Endothelial cell of umbilical vein (primary cell): ENCODE measurements at regions not wholly inside any gene's neighbourhood (a gene's known extent, or its start where the extent isn't known, plus 50 kb on each side); places are given as distances from the start of the nearest gene placed in this dataset.

Experiments
- BruUV-seq: library from RNA; stranded (reverse); fragments of 400-500 nt; replicated peaks from 2 replicates; lab custom pipeline; 2021; lab: Mats Ljungman, UMichigan
- CTCF ChIA-PET: fragments of 300-600, 350-600 bp; sonication (Branson Sonifier 250); formaldehyde crosslinking; loops from one replicate; lab custom pipeline; 2021; ENCODE audit warnings: antibody characterized with exemption, inconsistent platforms; lab: Charles Lee
- POLR2A ChIA-PET: fragments of 300-600, 350-600 bp; sonication (Branson Sonifier 250); formaldehyde crosslinking; loops from one replicate; lab custom pipeline; 2021; ENCODE audit warnings: antibody characterized with exemption, inconsistent platforms; lab: Charles Lee
- DNase-seq: peaks from one replicate; pipeline ENCODE4 v3.0.0-alpha.2; 2011; ENCODE audit warnings: low read depth, low spot score
- FAIRE-seq: peaks from 2 replicates; lab custom pipeline; 2011; peaks lifted over from hg19 to GRCh38; lab: Jason Lieb, UNC
- H2AFZ ChIP-seq: 2 replicates; pipeline ENCODE4 v1.6.0; 2012; ENCODE audit warnings: low read depth, low read length, control low read depth, inconsistent platforms
- H3K27ac ChIP-seq: 2 replicates; pipeline ENCODE4 v1.5.1; 2011; ENCODE audit warnings: low read depth, mild to moderate bottlenecking, control low read depth, low read length, moderate library complexity; ENCODE audit not compliant: insufficient read depth
- H3K27me3 ChIP-seq, 2 experiments: 2 replicates each; pipeline versions ENCODE4 v1.6.0 to v1.6.1; 2011; ENCODE audit warnings: low read length in 2 of 2, mixed read lengths in 1 of 2; ENCODE audit not compliant: control insufficient read depth in 2 of 2, insufficient read depth in 2 of 2
- H3K36me3 ChIP-seq, 2 experiments: 2 replicates in 1 of 2; 3 replicates in 1 of 2; pipeline ENCODE4 v1.5.1; 2011; ENCODE audit warnings: low read length in 2 of 2, mild to moderate bottlenecking in 1 of 2, moderate library complexity in 1 of 2; ENCODE audit not compliant: control insufficient read depth in 2 of 2, insufficient read depth in 2 of 2; ENCODE audit errors: extremely low read depth in 1 of 2
- H3K4me1 ChIP-seq: 3 replicates; pipeline ENCODE4 v1.5.1; 2011; ENCODE audit warnings: mild to moderate bottlenecking, low read length; ENCODE audit not compliant: control insufficient read depth, insufficient read depth; ENCODE audit errors: extremely low read depth
- H3K4me2 ChIP-seq: 2 replicates; pipeline ENCODE4 v1.6.1; 2011; ENCODE audit warnings: low read length, control low read depth, mixed read lengths; ENCODE audit not compliant: insufficient read depth
- H3K4me3 ChIP-seq, 3 experiments: fragments of 200-600 bp in 1 of 3; sonication (generic), shearing (Covaris generic) in 1 of 3; replicated peaks in 1 of 3; 2 replicates each; pipeline ENCODE4 v1.5.1; 2011 to 2016; ENCODE audit warnings: control low read depth in 3 of 3, low read length in 3 of 3, mild to moderate bottlenecking in 2 of 3, inconsistent platforms in 1 of 3, low read depth in 1 of 3, moderate library complexity in 1 of 3; ENCODE audit not compliant: insufficient read depth in 1 of 3
- H3K79me2 ChIP-seq: 2 replicates; pipeline ENCODE4 v1.6.0; 2012; ENCODE audit warnings: low read length, inconsistent platforms; ENCODE audit not compliant: control insufficient read depth, insufficient read depth
- H3K9ac ChIP-seq: replicated peaks from 2 replicates; pipeline ENCODE3; 2011; ENCODE audit warnings: low read length, control low read depth; ENCODE audit not compliant: insufficient read depth; ENCODE audit errors: extremely low read depth
- H3K9me1 ChIP-seq: replicated peaks from 3 replicates; pipeline ENCODE4 v1.6.0; 2011; ENCODE audit warnings: mild to moderate bottlenecking, low read length; ENCODE audit not compliant: control insufficient read depth, insufficient read depth; ENCODE audit errors: extremely low read depth
- H3K9me3 ChIP-seq: replicated peaks from 2 replicates; pipeline ENCODE4 v1.5.1; 2012; ENCODE audit warnings: low read length, inconsistent platforms; ENCODE audit not compliant: control insufficient read depth, insufficient read depth
- H4K20me1 ChIP-seq: replicated peaks from 2 replicates; pipeline ENCODE3; 2011; ENCODE audit warnings: mild to moderate bottlenecking, low read length; ENCODE audit not compliant: control insufficient read depth, insufficient read depth; ENCODE audit errors: extremely low read depth
- EZH2 ChIP-seq: IDR thresholded peaks from 2 replicates; pipeline ENCODE4 v1.6.1; 2012; ENCODE audit warnings: borderline replicate concordance, low read depth, mild to moderate bottlenecking, moderate library complexity, low read length, inconsistent platforms; ENCODE audit not compliant: severe bottlenecking
- FOS ChIP-seq: IDR thresholded peaks from 2 replicates; pipeline ENCODE4 v1.6.1; 2011; ENCODE audit warnings: mild to moderate bottlenecking, low read length, moderate library complexity, borderline replicate concordance; ENCODE audit not compliant: insufficient read depth
- GATA2 ChIP-seq: IDR thresholded peaks from 2 replicates; pipeline ENCODE4 v1.7.0; 2011; ENCODE audit warnings: low read depth, mild to moderate bottlenecking, moderate library complexity, mixed read lengths, low read length; ENCODE audit not compliant: insufficient read length, insufficient read depth
- JUN ChIP-seq: IDR thresholded peaks from 2 replicates; pipeline ENCODE4 v1.6.1; 2011; ENCODE audit warnings: borderline replicate concordance, low read depth; ENCODE audit not compliant: insufficient read length, insufficient read depth
- MYC ChIP-seq: IDR thresholded peaks from one replicate; pipeline ENCODE4 v1.6.1; 2011; ENCODE audit warnings: mild to moderate bottlenecking, low read depth, low read length
- POLR2A ChIP-seq: IDR thresholded peaks from 2 replicates; pipeline ENCODE4 v1.6.1; 2012; ENCODE audit warnings: low read depth, mild to moderate bottlenecking, control low read depth, low read length
- POLR2AphosphoS5 ChIP-seq: IDR thresholded peaks from 2 replicates; pipeline ENCODE4 v1.6.1; 2012; ENCODE audit warnings: low read depth, mild to moderate bottlenecking, control low read depth, low read length, moderate library complexity; ENCODE audit not compliant: insufficient read depth
- dilution Hi-C: fragments of 300-500 bp; cut with MboI; formaldehyde crosslinking; loops from one replicate; pipeline ENCODE4 v1.15.0; 2019; ENCODE audit warnings: low sequenced_read_pairs; ENCODE audit not compliant: extremely low pct_ligation_motif_present
- intact Hi-C: fragments of 100-400 bp; cut with micrococcal nuclease; formaldehyde crosslinking; loops from one replicate; pipeline ENCODE4 v1.10.0; 2022
- TF ChIP-seq, protein P1 (sequence below): IDR thresholded peaks from 2 replicates; pipeline ENCODE4 v1.6.1; 2011; ENCODE audit not compliant: insufficient read depth, insufficient read length
- TF ChIP-seq, protein P2 (sequence below), 2 donors: IDR thresholded peaks; 1 replicate in 1 of 2; 2 replicates in 1 of 2; pipeline ENCODE4 v1.5.1; 2011; ENCODE audit warnings: low read length in 2 of 2, mild to moderate bottlenecking in 2 of 2, moderate library complexity in 2 of 2, control low read depth in 1 of 2, inconsistent platforms in 1 of 2, low read depth in 1 of 2; ENCODE audit not compliant: insufficient read depth in 1 of 2; ENCODE audit errors: extremely low read depth in 1 of 2

- dilution Hi-C loops = no loop called here
- no peaks in the 10 kb centered on the region for H3K9me1 ChIP-seq
- H3K4me3 ChIP-seq = no peak overlapping the region
- H2AFZ ChIP-seq = no peak overlapping the region
- DNase-seq (no peak), FAIRE-seq (no peak)
- no TSS peak for BruUV-seq
- TF ChIP-seq JUN (no peak), MYC (no peak), EZH2 (no peak), GATA2 (no peak), POLR2AphosphoS5 (no peak), POLR2A (no peak), FOS (no peak)
- TF ChIP-seq, protein P1, sequence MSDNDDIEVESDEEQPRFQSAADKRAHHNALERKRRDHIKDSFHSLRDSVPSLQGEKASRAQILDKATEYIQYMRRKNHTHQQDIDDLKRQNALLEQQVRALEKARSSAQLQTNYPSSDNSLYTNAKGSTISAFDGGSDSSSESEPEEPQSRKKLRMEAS = no peak
- TF ChIP-seq, protein P2, sequence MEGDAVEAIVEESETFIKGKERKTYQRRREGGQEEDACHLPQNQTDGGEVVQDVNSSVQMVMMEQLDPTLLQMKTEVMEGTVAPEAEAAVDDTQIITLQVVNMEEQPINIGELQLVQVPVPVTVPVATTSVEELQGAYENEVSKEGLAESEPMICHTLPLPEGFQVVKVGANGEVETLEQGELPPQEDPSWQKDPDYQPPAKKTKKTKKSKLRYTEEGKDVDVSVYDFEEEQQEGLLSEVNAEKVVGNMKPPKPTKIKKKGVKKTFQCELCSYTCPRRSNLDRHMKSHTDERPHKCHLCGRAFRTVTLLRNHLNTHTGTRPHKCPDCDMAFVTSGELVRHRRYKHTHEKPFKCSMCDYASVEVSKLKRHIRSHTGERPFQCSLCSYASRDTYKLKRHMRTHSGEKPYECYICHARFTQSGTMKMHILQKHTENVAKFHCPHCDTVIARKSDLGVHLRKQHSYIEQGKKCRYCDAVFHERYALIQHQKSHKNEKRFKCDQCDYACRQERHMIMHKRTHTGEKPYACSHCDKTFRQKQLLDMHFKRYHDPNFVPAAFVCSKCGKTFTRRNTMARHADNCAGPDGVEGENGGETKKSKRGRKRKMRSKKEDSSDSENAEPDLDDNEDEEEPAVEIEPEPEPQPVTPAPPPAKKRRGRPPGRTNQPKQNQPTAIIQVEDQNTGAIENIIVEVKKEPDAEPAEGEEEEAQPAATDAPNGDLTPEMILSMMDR (IDR thresholded peaks at IDR 0.05; ENCODE audit: extremely low read depth in 1 of 2, insufficient read depth in 1 of 2, low read depth in 1 of 2, low read length in 2 of 2) = no peak
- CTCF ChIA-PET = no interaction called here
- H3K9me3 ChIP-seq = no peaks in the 10 kb centered on the region
- no peak overlapping the region for H3K9ac ChIP-seq
- H3K4me1 ChIP-seq = no peaks in the 10 kb centered on the region
- no peak overlapping the region for H3K27ac ChIP-seq
- H3K4me2 ChIP-seq = no peak overlapping the region
- H3K27me3 ChIP-seq = no peaks in the 10 kb centered on the region
- intact Hi-C loops = no loop called here
- no peaks in the 10 kb centered on the region for H3K79me2 ChIP-seq
- POLR2A ChIA-PET = no interaction called here
- H3K36me3 ChIP-seq = no peaks in the 10 kb centered on the region
- H4K20me1 ChIP-seq = no peaks in the 10 kb centered on the region
These were observed 703.3 kb upstream of the PKDCC start for GRCh38 chr2:41344529-41344928.
